HG02852 (cell line): ENCODE measurements at regions not wholly inside any gene's neighbourhood (a gene's known extent, or its start where the extent isn't known, plus 50 kb on each side); places are given as distances from the start of the nearest gene placed in this dataset.
"Not testable (repeated sequence)": the region's sequence is repeated elsewhere in the genome, so short reads cannot be mapped to it uniquely, and the experiment has no call there.

Experiments
- ATAC-seq: cut with Tn5 transposase; IDR thresholded peaks from one replicate; pipeline ENCODE4 v1.9.1; 2021; ENCODE audit warnings: mild to moderate bottlenecking, moderate library complexity; ENCODE audit not compliant: unreplicated experiment

DNA sequence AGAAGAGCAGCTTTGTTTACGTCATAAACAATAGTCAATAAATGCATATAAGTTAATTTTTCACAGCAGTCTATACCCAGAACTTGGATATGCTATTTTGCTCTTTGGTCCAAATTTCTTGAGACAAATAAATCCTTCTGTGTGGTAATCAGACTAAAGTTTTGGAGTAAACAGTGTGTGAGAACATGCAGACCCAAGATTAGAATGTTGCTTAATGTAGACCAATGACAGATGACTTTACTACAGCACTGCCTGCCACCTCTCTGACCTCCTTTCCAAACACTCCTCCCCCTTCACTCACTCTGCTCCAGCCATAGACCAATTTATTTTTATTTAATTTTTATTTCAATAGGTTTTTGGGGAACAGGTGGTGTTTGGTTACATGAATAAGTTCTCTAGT, 115.3 kb upstream of the TANK start:
- no peak for ATAC-seq

DNA sequence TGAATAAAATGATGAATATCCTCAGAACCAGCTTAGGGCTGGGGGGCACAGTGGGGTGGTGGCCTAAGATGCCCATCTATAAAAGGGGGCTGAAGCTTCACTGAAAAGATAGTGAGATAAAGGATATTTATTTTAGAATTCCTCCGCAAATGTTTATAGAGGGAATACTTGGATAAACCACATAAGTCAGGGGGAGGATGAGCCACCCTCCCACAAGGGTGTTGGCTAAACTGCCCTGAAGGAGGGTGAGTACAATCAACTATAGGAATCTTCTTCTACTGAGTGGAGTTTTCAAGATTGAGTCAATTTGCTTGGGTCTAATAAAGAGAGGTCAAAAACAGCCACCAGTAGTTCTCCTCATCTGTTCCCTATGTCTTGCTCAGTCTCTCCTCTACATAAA, 114.5 kb upstream of the TANK start:
- no peak for ATAC-seq

DNA sequence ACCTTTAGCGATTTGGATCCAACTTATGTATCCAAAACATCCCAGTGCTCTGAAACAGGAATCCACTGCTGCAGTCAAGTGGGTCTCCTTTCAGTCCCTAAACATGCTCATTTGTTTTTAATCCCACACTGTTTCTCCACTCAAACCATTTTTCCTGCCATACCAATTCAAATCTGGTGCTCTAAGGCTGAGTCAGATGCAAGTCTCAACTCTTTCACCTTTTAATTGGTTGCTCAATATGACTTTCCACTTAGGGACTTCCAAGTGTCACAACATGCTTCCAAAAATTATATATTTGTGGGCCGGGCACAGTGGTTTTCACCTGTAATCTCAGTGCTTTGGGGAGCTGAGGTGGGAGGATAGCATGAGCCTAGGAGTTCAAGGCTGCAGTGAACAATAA, 113.4 kb upstream of the TANK start:
- no peak for ATAC-seq

DNA sequence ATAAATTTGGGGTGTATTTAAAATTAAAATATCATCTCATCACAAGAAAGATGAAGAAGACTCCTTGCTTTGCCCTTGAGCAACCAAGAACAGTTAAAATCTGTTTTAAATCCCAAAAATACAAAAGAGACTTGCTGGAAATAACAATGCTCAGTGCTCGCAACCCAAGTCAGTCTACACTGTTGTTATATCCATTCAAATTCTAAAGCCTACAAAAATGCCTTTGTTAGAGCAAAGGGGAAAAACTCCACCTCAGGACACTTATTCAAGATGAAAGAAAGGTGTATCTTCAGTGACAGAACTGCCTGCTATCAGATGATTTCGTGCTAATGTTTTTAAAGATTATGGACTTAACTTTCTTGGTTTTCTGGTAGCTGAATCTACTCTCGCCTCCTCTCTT, 111.9 kb upstream of the TANK start:
- no peak for ATAC-seq

DNA sequence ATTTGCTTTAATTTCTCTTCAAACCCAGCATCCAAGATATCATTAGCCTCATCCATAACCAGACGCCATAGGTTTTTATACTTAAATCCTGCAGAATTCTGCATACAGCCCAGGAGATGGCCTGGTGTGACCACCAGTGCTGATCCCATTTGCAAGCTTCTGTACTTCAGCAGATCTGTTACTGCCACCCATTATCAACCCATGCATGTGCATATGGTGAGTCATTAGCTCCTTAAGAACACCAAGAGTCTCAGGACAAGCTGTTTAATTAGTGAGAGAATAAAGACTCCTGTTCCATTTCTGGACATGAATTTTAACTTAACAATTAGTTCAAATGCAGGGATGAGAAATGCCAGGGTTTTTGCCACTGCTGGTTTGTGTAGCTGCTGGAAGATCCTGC, 110.7 kb upstream of the TANK start:
- ATAC-seq = no peak

DNA sequence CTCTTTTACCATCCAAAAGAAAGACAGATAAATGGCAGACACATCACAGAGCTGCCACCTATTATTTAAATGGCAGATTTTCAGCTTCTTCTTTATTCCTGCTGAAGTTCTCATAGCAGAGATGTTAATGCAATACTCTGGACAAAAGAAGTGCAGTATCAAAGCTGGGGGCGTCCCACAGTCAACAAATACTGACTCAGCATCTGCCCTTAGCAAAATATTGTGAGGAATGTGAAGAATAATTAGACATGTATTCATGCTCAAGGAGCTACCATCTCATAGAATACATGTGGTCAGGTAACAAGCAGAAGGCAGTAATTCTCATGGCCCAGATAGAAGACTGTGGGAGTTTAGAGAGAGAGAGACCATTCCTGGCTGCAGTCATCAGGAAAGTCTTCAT, 108.0 kb upstream of the TANK start:
- ATAC-seq = no peak

DNA sequence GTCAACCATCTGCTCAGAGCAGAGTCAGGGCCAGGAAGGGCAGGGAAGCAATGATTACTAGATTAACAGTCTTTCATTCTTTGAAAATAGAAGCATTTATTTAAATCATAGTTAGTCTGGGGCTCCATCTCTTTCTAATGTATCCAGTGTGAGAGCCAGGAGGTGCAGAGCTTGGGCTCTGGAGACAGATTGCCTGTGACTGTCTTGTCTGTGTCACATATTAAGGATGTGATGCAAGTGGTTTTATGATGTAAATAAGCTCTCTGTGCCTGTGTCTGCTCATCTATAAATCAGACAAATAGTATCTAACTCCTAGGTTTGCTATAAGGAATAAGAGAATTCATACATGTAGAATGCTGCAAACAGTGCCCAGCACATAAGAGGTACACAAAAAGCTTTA, 104.9 kb upstream of the TANK start:
- no peak for ATAC-seq

DNA sequence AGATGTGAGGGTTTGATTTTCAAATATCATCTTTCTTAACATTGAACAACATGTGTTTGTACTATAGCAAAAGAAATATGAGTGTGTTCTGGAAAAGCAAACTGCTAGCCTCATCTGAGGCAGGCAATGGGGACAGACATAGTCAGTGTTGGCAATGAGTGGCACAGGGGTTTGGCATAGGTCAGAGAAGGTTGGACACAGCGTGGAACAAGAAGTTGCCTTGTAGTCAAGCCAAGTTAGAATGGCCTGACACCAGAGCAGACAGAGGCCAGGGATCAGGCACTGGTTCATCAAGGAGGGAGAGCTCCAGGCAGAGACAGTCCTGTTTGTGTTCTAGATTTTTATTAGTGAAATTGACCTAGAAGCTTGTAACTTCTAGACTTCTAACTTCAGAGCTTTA, 100.8 kb upstream of the TANK start:
- no peak for ATAC-seq

DNA sequence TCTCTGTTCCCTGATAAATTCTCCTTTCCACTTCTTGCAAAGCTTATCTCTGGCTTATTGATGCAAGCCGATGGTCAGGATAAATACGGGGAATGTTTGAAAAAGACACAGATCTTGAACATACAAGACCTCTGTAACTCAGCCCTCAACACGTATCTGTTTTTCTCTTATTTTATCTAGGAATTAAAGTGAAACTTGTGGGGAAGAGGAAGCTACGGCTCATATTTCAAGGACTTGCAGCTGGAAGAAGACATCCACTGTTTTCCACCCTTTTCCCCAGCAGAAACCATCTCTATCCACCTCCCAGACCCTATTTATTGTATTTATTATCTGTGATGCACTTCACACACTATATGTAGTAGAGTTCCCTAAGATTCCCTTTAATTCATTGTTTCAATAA, 98.4 kb upstream of the TANK start:
- ATAC-seq = no peak

DNA sequence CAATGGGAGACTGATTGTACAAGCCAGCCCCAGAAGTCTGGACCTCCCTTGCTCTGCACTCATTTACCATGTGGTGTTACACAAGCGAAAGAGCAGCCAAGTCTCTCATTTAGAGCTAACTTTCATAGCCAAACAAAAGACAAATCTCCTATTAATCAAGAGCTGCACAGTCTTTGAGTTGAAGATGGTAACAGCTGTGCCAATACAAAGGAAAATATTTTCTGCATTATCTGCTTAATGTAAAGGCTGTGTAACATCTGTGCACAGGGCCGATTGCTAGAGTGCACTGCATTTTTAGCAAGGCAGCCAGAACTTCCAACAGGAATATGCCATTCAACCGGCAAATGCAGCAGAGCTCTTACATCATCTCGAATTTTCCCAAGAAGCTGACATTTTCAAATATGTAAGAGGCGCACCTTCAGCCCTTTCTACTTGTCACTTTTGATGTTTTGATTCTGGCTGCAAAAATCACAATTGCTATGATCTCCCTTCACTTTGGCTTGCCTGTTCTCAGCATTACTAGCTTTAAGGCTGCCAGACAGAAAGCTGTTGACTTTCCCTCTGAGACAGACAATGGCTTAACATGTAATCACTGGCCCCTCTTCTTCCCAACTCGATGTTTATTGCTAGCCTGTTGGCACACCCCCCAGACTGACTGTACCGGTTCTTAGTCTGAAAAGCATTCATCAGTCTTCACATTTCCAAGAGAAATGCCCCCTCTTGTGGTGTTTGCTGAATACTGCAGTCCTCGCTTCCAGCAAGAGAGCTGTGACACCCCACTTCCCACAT, 96.9 kb upstream of the TANK start:
- peak; percentile 92 for ATAC-seq

DNA sequence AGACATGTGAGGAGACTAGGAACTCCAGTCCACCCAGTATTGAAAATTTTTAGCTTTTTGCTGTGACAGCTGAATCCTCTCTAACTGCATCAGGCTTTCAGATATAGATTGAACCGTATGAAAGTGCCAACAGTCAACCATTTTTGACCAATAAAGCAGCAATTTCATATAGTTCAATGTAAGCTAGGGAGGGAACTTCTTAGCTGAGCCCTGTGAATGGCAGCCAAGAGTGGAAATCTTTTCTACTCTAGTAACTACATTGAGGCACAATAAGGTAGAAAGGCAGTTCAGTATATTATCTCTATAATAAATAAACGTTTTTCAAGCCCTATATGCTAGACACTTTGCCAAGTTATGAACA, 96.3 kb upstream of the TANK start:
- ATAC-seq = peak; percentile 36

DNA sequence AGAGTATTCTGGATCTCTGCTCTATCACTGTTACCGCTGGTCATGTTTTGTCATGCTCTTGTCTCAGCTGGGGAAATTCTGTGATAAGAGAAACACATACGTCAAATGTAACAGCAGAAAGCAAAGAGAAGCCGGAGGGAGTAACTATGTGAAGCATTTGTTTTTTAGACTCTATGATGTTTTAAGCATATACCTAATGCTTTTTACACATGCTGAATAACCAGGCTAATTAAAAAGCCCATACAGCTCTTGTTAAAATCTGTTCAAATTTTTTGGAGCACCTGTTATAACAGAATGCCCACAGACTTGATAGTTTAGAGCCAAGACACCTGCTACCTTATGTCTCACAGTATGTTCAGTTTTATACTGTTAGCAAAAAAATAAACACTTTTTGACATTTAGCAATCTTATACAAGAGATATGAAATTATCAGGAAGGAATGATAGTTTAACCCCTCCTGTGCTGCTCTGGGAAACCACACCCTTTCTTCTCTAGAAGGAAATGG, 92.3 kb upstream of the TANK start:
- no peak for ATAC-seq

DNA sequence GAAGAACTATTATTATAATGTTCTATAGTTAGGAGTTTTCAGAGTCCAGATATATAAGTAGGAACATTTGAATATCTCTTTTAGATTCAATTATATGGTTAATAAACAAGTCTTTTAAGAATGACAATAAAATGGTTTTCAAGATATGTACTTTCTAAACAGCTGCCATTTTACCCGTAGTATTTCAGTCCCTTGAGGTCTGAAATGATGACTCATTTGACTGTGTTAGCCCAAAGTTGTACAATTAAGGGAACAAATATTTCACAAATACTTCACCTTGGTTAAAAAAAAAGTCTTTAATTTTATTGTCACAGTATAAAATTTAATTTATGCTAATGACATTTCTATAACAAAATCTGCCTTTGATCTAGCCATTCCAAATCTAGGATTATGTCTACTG, 91.6 kb upstream of the TANK start:
- ATAC-seq = no peak

DNA sequence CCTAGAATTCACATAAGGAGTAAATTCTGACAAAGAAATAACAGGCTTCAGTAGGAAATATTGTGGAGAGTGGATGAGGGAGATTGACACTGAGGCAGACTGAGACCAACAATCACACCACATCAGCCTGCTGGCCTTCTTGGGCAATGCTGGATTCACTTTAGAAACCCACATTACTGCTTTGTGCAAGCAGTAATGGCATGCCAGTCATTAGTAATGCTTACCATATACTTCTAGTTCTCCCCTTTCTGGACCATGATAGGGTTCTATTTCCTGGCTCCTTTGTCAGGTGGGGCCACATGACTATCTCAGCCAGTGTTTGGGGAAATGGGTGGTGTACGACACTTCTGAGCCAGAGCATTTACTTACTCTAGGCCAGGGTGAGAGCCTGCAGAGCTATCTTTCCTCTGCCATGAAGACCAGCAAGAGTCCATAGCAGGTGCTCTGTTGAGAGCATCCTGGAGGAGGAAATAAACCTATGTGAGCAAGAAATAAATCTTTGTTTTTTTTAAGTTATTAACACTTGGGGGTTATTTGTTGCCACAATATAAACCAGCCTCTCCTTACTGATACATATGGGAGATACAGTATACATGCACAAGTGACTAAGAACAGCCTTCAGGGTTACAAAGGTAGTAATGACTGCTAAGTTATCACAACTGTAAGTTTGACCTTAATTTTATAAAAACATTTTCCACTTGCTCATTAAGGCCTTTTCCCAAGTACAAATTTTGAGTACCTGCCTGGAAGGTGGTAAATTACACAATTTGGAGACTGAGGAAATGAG, 89.3 kb upstream of the TANK start:
- ATAC-seq = no peak

DNA sequence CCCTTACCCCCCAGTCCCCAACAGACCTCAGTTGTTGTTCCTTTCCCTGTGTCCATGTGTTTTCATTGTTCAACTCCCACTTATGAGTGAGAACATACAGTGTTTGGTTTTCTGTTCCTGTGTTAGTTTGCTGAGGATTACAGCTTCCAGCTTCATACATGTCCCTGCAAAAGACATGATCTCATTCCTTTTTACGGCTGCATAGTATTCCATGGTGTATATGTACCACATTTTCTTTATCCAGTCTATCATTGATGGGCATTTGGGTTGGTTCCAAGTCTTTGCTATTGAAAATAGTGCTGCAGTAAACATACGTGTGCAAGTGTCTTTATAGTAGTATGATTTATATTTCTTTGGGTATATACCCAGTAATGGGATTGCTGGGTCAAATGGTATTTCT, 87.8 kb upstream of the TANK start:
- ATAC-seq = not testable (repeated sequence)

DNA sequence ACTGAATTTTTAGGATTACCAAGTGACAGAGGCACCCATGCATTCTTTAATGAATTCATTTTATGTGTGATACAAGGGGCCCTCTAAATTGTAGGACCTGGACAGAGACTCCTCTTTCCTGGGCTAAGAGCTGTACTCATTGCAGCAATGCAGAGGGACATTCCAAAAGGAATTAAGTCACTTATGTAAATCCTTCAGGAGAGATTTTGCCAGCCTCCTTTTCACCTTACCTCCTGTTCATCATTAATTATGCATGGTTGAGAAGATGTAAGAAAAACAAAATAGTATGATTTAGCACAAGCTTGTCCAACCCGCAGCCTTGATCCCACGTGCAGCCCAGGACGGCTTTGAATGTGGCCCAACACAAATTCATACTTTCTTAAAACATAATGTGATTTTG, 84.5 kb upstream of the TANK start:
- ATAC-seq = no peak

DNA sequence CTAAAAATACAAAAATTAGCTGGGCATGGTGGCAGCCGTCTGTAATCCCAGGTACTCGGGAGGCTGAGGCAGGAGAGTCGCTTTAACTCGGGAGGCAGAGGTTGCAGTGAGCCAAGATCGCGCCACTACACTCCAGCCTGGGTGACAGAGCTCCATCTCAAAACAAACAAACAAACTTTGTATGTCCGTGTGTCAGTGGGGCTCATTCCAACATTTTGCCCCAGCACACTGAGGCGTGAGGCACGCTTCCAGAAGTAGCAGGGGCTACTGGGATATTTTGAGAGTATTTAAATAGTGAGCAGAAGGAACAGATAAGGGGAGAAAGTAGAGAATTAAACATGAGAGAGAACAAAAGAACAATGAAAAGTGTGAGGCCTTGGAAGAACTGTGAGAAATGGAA, 83.3 kb upstream of the TANK start:
- ATAC-seq = no peak

DNA sequence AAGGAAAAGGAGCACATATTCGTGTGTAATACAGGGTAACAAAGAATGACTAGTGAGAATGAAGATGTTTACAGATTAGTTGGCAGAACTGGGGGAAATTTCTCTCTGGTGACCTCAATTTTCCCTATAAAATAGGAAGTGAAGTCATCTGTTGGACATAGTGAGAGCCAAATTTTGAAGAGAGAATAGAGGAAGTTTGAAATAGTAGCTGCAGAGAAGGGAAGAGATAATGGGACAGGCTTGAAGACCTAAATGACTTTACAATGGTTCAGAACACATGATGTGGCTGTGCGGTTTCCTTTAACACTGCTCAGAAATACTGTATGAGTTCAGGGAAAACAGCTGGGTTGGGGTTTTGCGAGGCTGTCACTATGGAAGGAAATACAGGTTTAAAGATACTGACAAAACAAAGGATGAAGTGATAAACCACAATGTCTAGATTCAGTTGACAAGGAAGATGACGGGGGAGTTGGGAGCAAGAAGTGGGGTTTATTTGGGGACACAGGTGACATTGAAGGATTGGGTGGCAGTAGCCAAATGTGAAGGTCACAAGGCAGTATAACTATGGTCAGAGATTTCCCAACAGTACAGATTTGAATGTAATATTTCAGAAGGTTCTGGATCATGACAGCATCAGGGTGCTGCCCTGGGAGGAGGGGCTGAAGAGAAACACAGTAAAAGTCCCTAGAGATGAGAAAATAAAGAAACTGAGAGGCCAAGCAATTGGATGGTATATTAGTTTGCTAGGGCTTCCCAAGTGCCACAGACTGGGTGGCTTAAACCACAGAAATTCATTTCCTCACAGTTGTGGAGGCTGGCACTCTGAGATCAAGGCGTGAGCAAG, 82.6 kb upstream of the TANK start:
- ATAC-seq = peak; percentile 93

DNA sequence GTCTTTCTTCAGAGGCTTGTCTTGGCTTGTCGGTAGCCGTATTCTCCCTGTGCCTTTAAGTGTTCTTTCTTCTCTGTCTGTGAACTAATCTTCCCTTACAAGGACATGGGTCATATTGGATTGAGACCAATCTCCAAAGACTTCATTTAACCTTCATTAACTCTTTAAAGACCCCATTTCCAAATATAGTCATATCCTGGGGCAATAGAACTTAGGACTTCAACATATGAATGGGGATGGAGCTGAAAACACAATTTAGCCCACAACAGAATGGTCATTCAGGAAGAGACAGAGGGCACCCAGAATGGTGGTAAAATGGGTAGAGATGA, 82.1 kb upstream of the TANK start:
- no peak for ATAC-seq

DNA sequence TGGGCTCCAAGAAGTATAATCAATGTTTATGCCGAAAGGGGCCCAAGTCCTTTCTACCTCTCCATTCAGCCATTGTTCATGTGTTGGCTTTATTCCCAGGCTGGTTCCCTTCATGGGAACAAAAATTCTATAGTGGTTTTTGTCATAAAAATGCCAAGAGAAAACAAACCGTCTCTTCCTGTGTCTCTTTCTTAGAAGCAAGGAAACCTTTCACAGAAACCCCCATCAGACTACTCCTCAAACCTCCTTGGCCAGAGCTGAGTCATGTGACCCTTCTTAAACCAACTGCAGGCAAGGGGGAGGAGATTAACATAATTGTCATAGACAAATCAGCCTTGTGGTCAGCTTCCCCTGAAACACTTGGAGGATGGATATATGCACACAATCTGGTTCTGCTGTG, 75.1 kb upstream of the TANK start:
- no peak for ATAC-seq

DNA sequence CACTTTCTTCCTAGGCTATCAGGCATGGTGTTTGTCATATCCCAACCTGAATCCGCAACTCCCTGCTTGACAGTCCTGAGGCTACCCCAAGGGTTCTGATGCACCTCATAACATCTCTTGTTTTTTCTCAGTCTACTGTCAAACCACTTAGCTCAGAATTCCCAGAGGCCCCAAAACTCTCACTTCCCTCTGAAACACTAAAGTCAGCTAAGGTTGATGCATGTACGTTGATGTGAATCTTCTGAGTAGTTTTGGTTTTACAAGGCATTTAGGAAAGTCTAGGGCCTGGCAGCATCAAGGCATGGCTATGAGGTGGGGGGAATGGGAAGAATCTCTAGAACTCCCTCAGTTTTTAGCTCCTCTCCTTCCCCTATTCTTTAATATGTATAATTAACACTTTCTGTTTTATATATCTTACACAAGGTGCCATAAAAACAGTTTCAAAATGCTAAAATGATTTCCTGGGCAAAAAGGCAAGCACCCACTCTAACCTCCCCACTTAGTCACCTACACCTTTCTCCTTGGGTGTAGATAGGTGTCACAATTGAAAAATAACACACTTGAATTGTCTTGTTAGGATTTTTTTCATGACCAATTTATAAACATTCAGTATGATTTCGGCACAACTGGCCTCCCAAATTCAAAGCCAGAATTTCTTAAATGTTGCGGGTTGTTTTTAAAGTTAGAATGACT, 71.4 kb upstream of the TANK start:
- ATAC-seq = peak; percentile 91
